ENCODE measurements at regions not wholly inside any gene's neighbourhood (a gene's known extent, or its start where the extent isn't known, plus 50 kb on each side); places are given as distances from the start of the nearest gene placed in this dataset.

DNA sequence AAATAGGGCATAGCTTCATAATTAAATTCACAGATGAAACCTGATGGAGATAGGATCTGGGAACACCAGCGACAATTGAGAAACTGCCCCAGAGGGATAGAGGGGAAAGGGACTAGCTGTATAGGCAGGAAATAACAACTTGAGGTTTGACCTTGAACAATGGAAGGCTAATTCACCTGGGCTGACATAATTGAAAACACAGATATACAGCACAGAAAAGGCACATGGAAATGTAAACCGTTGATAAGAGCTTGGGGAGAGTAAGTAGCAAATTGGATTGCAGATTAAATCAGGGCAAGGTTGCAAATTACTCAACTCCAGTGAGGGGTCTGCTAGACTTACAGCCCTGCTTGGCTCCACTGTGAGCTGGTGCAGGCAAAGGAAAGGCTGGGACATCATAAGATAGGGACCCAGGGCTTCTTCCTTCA is 246.7 kb downstream of the DLEU7 start:
- no peaks in the 10 kb centered on the region for H4K20me1 ChIP-seq (ENCODE audit: insufficient read depth, low read length)
- H2AFZ ChIP-seq (ENCODE audit: low read length), result no peak overlapping the region
- no peak for TF ChIP-seq EZH2 (IDR thresholded peaks at IDR 0.05; ENCODE audit: borderline replicate concordance, low read length)
- TF ChIP-seq, protein P1, sequence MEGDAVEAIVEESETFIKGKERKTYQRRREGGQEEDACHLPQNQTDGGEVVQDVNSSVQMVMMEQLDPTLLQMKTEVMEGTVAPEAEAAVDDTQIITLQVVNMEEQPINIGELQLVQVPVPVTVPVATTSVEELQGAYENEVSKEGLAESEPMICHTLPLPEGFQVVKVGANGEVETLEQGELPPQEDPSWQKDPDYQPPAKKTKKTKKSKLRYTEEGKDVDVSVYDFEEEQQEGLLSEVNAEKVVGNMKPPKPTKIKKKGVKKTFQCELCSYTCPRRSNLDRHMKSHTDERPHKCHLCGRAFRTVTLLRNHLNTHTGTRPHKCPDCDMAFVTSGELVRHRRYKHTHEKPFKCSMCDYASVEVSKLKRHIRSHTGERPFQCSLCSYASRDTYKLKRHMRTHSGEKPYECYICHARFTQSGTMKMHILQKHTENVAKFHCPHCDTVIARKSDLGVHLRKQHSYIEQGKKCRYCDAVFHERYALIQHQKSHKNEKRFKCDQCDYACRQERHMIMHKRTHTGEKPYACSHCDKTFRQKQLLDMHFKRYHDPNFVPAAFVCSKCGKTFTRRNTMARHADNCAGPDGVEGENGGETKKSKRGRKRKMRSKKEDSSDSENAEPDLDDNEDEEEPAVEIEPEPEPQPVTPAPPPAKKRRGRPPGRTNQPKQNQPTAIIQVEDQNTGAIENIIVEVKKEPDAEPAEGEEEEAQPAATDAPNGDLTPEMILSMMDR (IDR thresholded peaks at IDR 0.05; ENCODE audit: low read length), result no peak
- H3K9me2 ChIP-seq (ENCODE audit: low read depth, low read length), result no peaks in the 10 kb centered on the region
- peak overlapping the region; percentile 100 for H3K27ac ChIP-seq (ENCODE audit: low read depth, low read length, poor library complexity, severe bottlenecking)
- peaks cover 94% of the 10 kb centered on the region for H3K4me1 ChIP-seq (ENCODE audit: insufficient read depth, low read length, severe bottlenecking)
- H3K79me2 ChIP-seq (ENCODE audit: insufficient read depth, low read length), result no peaks in the 10 kb centered on the region
- no peaks in the 10 kb centered on the region for H3K27me3 ChIP-seq (ENCODE audit: insufficient read depth, low read length)
- peak overlapping the region; percentile 80 for H3K9ac ChIP-seq (ENCODE audit: low read length)
- peak overlapping the region; percentile 57; the same call in 1 of the 2 replicates for H3K4me2 ChIP-seq (ENCODE audit: low read length)
- no peaks in the 10 kb centered on the region for H3K9me3 ChIP-seq (ENCODE audit: low read length)
- H3F3A ChIP-seq (ENCODE audit: insufficient read depth, low read length), result peaks cover 11% of the 10 kb centered on the region; the same call in 1 of the 2 replicates
- H3K4me3 ChIP-seq (ENCODE audit: low read depth, low read length, poor library complexity, severe bottlenecking), result no peak overlapping the region
- no peaks in the 10 kb centered on the region for H3K36me3 ChIP-seq (ENCODE audit: insufficient read depth, low read length)

DNA sequence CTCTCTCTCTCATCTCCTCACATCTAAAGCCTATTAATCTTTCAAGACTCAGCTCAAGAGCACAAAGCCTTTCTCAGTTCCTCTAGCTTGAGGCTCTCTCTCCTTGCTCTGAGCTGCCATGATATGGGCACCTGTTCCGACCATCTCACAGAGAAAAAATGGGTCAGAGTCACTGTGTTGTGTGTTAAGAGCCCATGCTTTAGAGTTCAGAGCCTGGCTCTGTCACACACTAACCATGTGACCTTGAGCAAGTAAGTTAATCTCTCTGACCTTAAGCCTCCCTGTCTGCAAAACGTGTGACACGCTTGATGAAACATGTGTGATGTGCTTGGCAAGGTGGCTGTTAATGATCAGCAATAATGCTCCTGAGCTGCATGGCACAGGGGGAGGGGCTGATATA is 245.2 kb downstream of the DLEU7 start:
- Histone ChIP-seq H3K9ac (ENCODE audit: low read length) (peak overlapping the region; percentile 51), H3K27ac (ENCODE audit: low read depth, low read length, poor library complexity, severe bottlenecking) (peak overlapping the region; percentile 100), H3K79me2 (ENCODE audit: insufficient read depth, low read length) (no peaks in the 10 kb centered on the region), H3K9me3 (ENCODE audit: low read length) (no peaks in the 10 kb centered on the region), H3K4me3 (ENCODE audit: low read depth, low read length, poor library complexity, severe bottlenecking) (no peak overlapping the region), H3K27me3 (ENCODE audit: insufficient read depth, low read length) (no peaks in the 10 kb centered on the region), H3K4me1 (ENCODE audit: insufficient read depth, low read length, severe bottlenecking) (peaks cover 78% of the 10 kb centered on the region), H3F3A (ENCODE audit: insufficient read depth, low read length) (peaks cover 11% of the 10 kb centered on the region; the same call in 1 of the 2 replicates), H3K36me3 (ENCODE audit: insufficient read depth, low read length) (no peaks in the 10 kb centered on the region), H3K4me2 (ENCODE audit: low read length) (peak overlapping the region; percentile 15; the same call in 1 of the 2 replicates), H4K20me1 (ENCODE audit: insufficient read depth, low read length) (no peaks in the 10 kb centered on the region), H3K9me2 (ENCODE audit: low read depth, low read length) (no peaks in the 10 kb centered on the region), H2AFZ (ENCODE audit: low read length) (no peak overlapping the region)
- no peak for TF ChIP-seq EZH2 (IDR thresholded peaks at IDR 0.05; ENCODE audit: borderline replicate concordance, low read length)
- TF ChIP-seq, protein P1 (IDR thresholded peaks at IDR 0.05; ENCODE audit: low read length), result no peak

DNA sequence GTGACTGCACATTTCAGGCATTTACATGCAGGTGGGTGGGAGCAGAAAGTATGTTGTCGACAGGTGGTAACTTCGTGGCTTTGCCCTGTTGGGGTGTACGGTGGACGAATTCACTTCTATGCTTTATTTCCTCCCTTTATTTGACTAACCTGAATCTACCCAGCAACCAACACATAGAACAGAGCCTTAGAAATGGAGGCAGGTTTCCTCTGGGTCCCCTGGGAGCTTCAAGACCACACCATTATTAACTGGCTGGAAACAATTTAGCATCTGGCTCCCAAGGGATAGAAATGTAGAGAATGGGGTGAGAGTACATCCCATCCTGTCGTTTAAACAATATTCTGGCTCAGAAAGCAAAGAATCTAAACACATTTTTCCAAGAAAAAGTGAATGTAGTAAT is 244.4 kb downstream of the DLEU7 start:
- no peak overlapping the region for H2AFZ ChIP-seq (ENCODE audit: low read length)
- H3K9me2 ChIP-seq (ENCODE audit: low read depth, low read length), result no peaks in the 10 kb centered on the region
- H3K9me3 ChIP-seq (ENCODE audit: low read length), result no peaks in the 10 kb centered on the region
- H3K4me3 ChIP-seq (ENCODE audit: low read depth, low read length, poor library complexity, severe bottlenecking), result no peak overlapping the region
- H3K79me2 ChIP-seq (ENCODE audit: insufficient read depth, low read length), result no peaks in the 10 kb centered on the region
- peaks cover 71% of the 10 kb centered on the region for H3K4me1 ChIP-seq (ENCODE audit: insufficient read depth, low read length, severe bottlenecking)
- no peaks in the 10 kb centered on the region for H4K20me1 ChIP-seq (ENCODE audit: insufficient read depth, low read length)
- H3K9ac ChIP-seq (ENCODE audit: low read length), result peak overlapping the region; percentile 51; the same call in 1 of the 2 replicates
- no peaks in the 10 kb centered on the region for H3K27me3 ChIP-seq (ENCODE audit: insufficient read depth, low read length)
- no peaks in the 10 kb centered on the region for H3K36me3 ChIP-seq (ENCODE audit: insufficient read depth, low read length)
- H3F3A ChIP-seq (ENCODE audit: insufficient read depth, low read length), result peaks cover 3% of the 10 kb centered on the region; the same call in 1 of the 2 replicates
- TF ChIP-seq EZH2 (IDR thresholded peaks at IDR 0.05; ENCODE audit: borderline replicate concordance, low read length), result no peak
- TF ChIP-seq, protein P1 (IDR thresholded peaks at IDR 0.05; ENCODE audit: low read length), result no peak
- H3K4me2 ChIP-seq (ENCODE audit: low read length), result peak overlapping the region; percentile 15; the same call in 1 of the 2 replicates
- H3K27ac ChIP-seq (ENCODE audit: low read depth, low read length, poor library complexity, severe bottlenecking), result peak overlapping the region; percentile 100

All from OCI-LY1 (cell line).